Fibroblast of skin of left biceps (primary cell): ENCODE measurements at regions not wholly inside any gene's neighbourhood (a gene's known extent, or its start where the extent isn't known, plus 50 kb on each side); places are given as distances from the start of the nearest gene placed in this dataset.

Source experiments
- DNase-seq, 2 experiments: peaks; one replicate each; pipeline ENCODE4 v3.0.0-alpha.2; 2013; ENCODE audit warnings: low read depth in 2 of 2

- DNase-seq = no peak
Observed at GRCh38 chr12:15033029-15033428, 60.2 kb downstream of the PDE6H start.

GRCh38 chr12:15033641-15034040 lies 60.8 kb downstream of the PDE6H start:
- no peak for DNase-seq

- no peak for DNase-seq
Observed at GRCh38 chr12:15035185-15035584, 62.3 kb downstream of the PDE6H start.

- no peak for DNase-seq
Observed at GRCh38 chr12:15037091-15037687, 64.3 kb downstream of the PDE6H start.

- DNase-seq = no peak
Observed at GRCh38 chr12:15038137-15038536, 65.3 kb downstream of the PDE6H start.

GRCh38 chr12:15044471-15044870 lies 71.6 kb downstream of the PDE6H start:
- peak; percentile 12 to 19 for DNase-seq

- DNase-seq = no peak
Observed at GRCh38 chr12:15045451-15045850, 72.6 kb downstream of the PDE6H start.

GRCh38 chr12:15047611-15048010 lies 74.8 kb downstream of the PDE6H start:
- no peak for DNase-seq

- no peak for DNase-seq
Observed at GRCh38 chr12:15049461-15050153, 76.8 kb downstream of the PDE6H start.

GRCh38 chr12:15050659-15051058 lies 77.8 kb downstream of the PDE6H start:
- peak in 1 of 2 experiments; percentile 17 for DNase-seq

- DNase-seq = no peak
Observed at GRCh38 chr12:15052691-15053090, 79.8 kb downstream of the PDE6H start.

- DNase-seq = no peak
Observed at GRCh38 chr12:15056218-15056617, 83.4 kb downstream of the PDE6H start.
